ENCODE measurements at regions not wholly inside any gene's neighbourhood (a gene's known extent, or its start where the extent isn't known, plus 50 kb on each side); places are given as distances from the start of the nearest gene placed in this dataset.

- ChIA-PET POLR2A (no interaction called here), CTCF (interaction anchor here (1.1 kb wide), 1 partner anchor 200 kb away, joined by 3 read pairs; the partner anchor contains the start of gene EPHB3)
- H3K36me3 ChIP-seq (ENCODE audit: control insufficient read depth in 2 of 2, insufficient read depth in 1 of 2, low read length in 2 of 2) = no peaks in the 10 kb centered on the region
- H3K4me1 ChIP-seq (ENCODE audit: control insufficient read depth, insufficient read depth, low read length) = no peaks in the 10 kb centered on the region
- no peak overlapping the region for H3K4me3 ChIP-seq (ENCODE audit: low read depth, low read length)
- TF ChIP-seq ZNF391 (tag by site-specific recombination; IDR thresholded peaks at IDR 0.05; ENCODE audit: borderline replicate concordance, low read depth) (no peak), ZNF639 (tag by site-specific recombination; IDR thresholded peaks at IDR 0.05) (no peak), ZNF600 (tag by site-specific recombination; IDR thresholded peaks at IDR 0.05) (no peak)
- no peak overlapping the region for H3K27ac ChIP-seq (ENCODE audit: extremely low read depth, low read depth, low read length)
- H3K9me3 ChIP-seq (ENCODE audit: control insufficient read depth, insufficient read depth, low read depth, low read length) = no peaks in the 10 kb centered on the region
Observed at GRCh38 chr3:184761976-184762375, 50.0 kb upstream of the VPS8 start.

Data from HEK293 (cell line).